Left ventricle myocardium inferior (tissue), 1 donor: ENCODE measurements at regions not wholly inside any gene's neighbourhood (a gene's known extent, or its start where the extent isn't known, plus 50 kb on each side); places are given as distances from the start of the nearest gene placed in this dataset.

Experiments
- DNase-seq: peaks from one replicate; pipeline ENCODE4 v3.0.0-alpha.2; 2020
- H3K27ac ChIP-seq: fragments of 200-600 bp; replicated peaks from 2 replicates; pipeline ENCODE4 v1.8.0; 2021
- H3K27me3 ChIP-seq: fragments of 200-600 bp; 2 replicates; pipeline ENCODE4 v1.8.0; 2021; ENCODE audit warnings: low read depth
- H3K36me3 ChIP-seq: fragments of 200-600 bp; 2 replicates; pipeline ENCODE4 v1.8.0; 2021
- H3K4me1 ChIP-seq: fragments of 200-600 bp; 2 replicates; pipeline ENCODE4 v1.8.0; 2021
- H3K4me3 ChIP-seq: fragments of 200-600 bp; 2 replicates; pipeline ENCODE4 v1.8.0; 2021; ENCODE audit warnings: mild to moderate bottlenecking, moderate library complexity
- H3K9me3 ChIP-seq: fragments of 200-600 bp; replicated peaks from 2 replicates; pipeline ENCODE4 v1.8.0; 2021
- CTCF ChIP-seq: fragments of 200-600 bp; IDR thresholded peaks from 2 replicates; pipeline ENCODE4 v1.8.0; 2021; ENCODE audit warnings: antibody characterized with exemption, mild to moderate bottlenecking, borderline replicate concordance
- intact Hi-C: fragments of 100-400 bp; cut with micrococcal nuclease; formaldehyde crosslinking; loops from one replicate; pipeline ENCODE4 v1.11.0; 2022
- donor health status: DM: no; HTN: yes; CAD: no; lungs with severe emphysema.

DNA sequence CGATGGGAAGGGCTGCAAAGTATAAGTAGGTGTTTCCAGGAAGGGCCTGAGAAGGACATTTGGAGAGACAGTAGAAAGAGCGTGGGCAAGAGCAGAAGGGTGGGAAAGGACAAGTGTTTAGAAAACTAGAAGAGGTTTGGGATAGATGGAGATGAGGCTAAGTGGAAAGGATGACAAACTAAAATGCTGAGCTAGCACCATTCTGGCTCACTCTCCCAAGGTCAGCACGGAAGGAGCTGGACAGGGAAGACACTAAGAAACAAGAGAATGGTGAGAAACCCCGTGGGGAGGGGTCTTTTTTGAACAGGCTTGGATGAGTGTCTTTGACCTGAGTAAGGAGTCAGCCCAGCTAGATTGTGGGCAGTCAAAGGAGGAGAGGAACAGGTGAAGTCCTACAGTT lies 286.0 kb downstream of the CDK5RAP2 start:
- no peaks in the 10 kb centered on the region for H3K4me1 ChIP-seq
- no peaks in the 10 kb centered on the region for H3K9me3 ChIP-seq
- intact Hi-C loops = no loop called here
- no peak for TF ChIP-seq CTCF
- peaks cover 12% of the 10 kb centered on the region for H3K27me3 ChIP-seq
- H3K36me3 ChIP-seq = no peaks in the 10 kb centered on the region
- H3K27ac ChIP-seq = no peak overlapping the region
- H3K4me3 ChIP-seq = no peak overlapping the region
- no peak for DNase-seq

- Histone ChIP-seq H3K4me1 (no peaks in the 10 kb centered on the region), H3K27ac (no peak overlapping the region), H3K4me3 (no peak overlapping the region), H3K27me3 (peaks cover 12% of the 10 kb centered on the region), H3K9me3 (no peaks in the 10 kb centered on the region), H3K36me3 (no peaks in the 10 kb centered on the region)
- TF ChIP-seq CTCF = no peak
- intact Hi-C loops = no loop called here
- DNase-seq = no peak
These were observed 287.4 kb downstream of the CDK5RAP2 start for GRCh38 chr9:120292606-120293005.

DNA sequence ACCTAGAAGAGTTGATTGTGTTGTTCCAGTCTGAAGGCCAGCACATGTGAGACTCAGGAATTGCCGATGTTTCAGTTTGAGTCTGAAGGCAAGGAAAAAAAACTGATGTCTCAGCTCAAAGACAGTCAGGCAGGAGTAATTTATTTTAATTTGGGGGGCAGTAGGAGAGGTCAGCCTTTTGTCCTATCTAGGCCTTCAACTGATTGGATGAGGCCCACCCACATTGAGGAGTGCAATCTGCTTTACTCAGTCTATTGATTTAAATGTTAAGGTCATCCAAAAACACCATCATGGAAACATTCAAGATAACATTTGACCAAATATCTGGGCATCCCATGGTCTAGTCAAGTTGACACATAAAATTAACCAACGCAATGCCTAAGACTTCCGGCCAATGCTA lies 288.9 kb downstream of the CDK5RAP2 start:
- no peak overlapping the region for H3K27ac ChIP-seq
- no peaks in the 10 kb centered on the region for H3K36me3 ChIP-seq
- no peaks in the 10 kb centered on the region for H3K4me1 ChIP-seq
- no peak overlapping the region for H3K4me3 ChIP-seq
- no peak for DNase-seq
- no peak for TF ChIP-seq CTCF
- H3K9me3 ChIP-seq = no peaks in the 10 kb centered on the region
- intact Hi-C loops = no loop called here
- peaks cover 12% of the 10 kb centered on the region for H3K27me3 ChIP-seq

- TF ChIP-seq CTCF = no peak
These were observed 289.7 kb downstream of the CDK5RAP2 start for GRCh38 chr9:120289990-120290975.

DNA sequence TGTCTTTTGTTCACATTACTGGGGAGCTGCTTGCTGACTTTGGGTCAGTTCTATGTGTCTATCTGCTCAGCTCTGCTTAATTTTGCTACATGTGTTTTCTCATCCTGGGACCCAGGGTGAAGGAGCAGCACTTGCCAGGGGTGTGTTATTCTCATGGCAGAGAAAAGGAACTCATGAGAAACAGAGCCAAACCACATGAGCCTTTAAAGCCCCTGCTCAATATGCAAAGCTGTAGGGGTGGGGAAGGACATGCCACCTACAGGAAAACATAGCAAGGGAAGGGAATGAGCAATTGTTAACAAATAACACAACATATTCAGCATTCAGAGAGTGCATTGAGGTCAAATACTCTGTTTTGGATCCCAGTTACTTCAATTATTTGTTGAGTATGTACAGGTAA lies 290.9 kb downstream of the CDK5RAP2 start:
- Histone ChIP-seq H3K9me3 (no peaks in the 10 kb centered on the region), H3K27ac (no peak overlapping the region), H3K4me1 (no peaks in the 10 kb centered on the region), H3K36me3 (no peaks in the 10 kb centered on the region), H3K4me3 (no peak overlapping the region), H3K27me3 (peaks cover 3% of the 10 kb centered on the region)
- intact Hi-C loops = no loop called here
- DNase-seq = no peak
- no peak for TF ChIP-seq CTCF

More at GRCh38 chr9:120289990-120290975, 289.7 kb downstream of the CDK5RAP2 start:
- Histone ChIP-seq H3K4me1 (no peaks in the 10 kb centered on the region), H3K27me3 (peaks cover 7% of the 10 kb centered on the region), H3K27ac (no peak overlapping the region), H3K4me3 (no peak overlapping the region), H3K9me3 (no peaks in the 10 kb centered on the region), H3K36me3 (no peaks in the 10 kb centered on the region)
- intact Hi-C loops = no loop called here
- no peak for DNase-seq
